ENCODE measurements at regions not wholly inside any gene's neighbourhood (a gene's known extent, or its start where the extent isn't known, plus 50 kb on each side); places are given as distances from the start of the nearest gene placed in this dataset.

DNA sequence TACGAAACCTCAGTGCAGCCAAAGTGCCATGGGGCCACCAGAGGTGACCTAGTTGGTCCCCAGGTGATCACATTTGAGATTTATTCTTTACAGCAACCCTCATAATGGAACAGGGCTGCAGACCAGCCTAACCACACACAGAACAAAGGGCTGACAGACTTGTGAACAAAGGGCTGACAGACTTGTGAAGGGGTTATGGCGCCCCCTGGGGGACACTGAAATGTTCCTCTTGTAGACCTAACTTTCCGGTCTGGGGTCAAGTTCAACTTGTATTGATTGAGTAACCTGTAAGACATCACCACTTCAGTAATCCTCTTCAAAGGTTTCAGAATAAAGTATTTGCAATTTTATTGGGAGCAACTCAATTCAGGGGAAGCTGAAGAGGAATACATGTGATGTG lies 175.9 kb upstream of the RPS6KA3 start:
- peak; percentile 69 for TF ChIP-seq CTCF (IDR thresholded peaks at IDR 0.05)
- Histone ChIP-seq H3K9me3 (no peaks in the 10 kb centered on the region), H3K36me3 (no peaks in the 10 kb centered on the region), H3K4me1 (no peaks in the 10 kb centered on the region), H3K27me3 (no peaks in the 10 kb centered on the region), H3K27ac (no peak overlapping the region), H3K4me3 (no peak overlapping the region), H3K9ac (ENCODE audit: low read depth in 2 of 2, low read length in 2 of 2) (no peak overlapping the region)
- DNase-seq: peak; percentile 88
- intact Hi-C loops (cut with DNase I): loop anchor here (5.0 to 10.0 kb wide), 2 partner anchors 190 to 298 kb away; partner anchors contain the start of gene EIF1AX

GRCh38 chrX:20441123-20441522 lies 174.4 kb upstream of the RPS6KA3 start:
- intact Hi-C loops (cut with DNase I): loop anchor here (5.0 to 10.0 kb wide), 2 partner anchors 189 to 296 kb away; partner anchors contain the start of gene EIF1AX
- Histone ChIP-seq H3K36me3 (no peaks in the 10 kb centered on the region), H3K4me1 (no peaks in the 10 kb centered on the region), H3K9ac (ENCODE audit: low read depth in 2 of 2, low read length in 2 of 2) (no peak overlapping the region), H3K27ac (no peak overlapping the region), H3K4me3 (no peak overlapping the region), H3K9me3 (no peaks in the 10 kb centered on the region), H3K27me3 (no peaks in the 10 kb centered on the region)
- DNase-seq: no peak
- TF ChIP-seq CTCF (IDR thresholded peaks at IDR 0.05): no peak

- DNase-seq: no peak
- H3K4me1 ChIP-seq: no peaks in the 10 kb centered on the region
- no peaks in the 10 kb centered on the region for H3K27me3 ChIP-seq
- H3K27ac ChIP-seq: no peak overlapping the region
- no peaks in the 10 kb centered on the region for H3K9me3 ChIP-seq
- no peaks in the 10 kb centered on the region for H3K36me3 ChIP-seq
- TF ChIP-seq CTCF (IDR thresholded peaks at IDR 0.05): no peak
- H3K4me3 ChIP-seq: no peak overlapping the region
- no peak overlapping the region for H3K9ac ChIP-seq (ENCODE audit: low read depth in 2 of 2, low read length in 2 of 2)
- intact Hi-C loops (cut with DNase I): no loop called here
Observed at GRCh38 chrX:20438871-20439526, 172.3 kb upstream of the RPS6KA3 start.

GRCh38 chrX:20437683-20438082 lies 171.0 kb upstream of the RPS6KA3 start:
- Histone ChIP-seq H3K27ac (peak overlapping the region; percentile 13), H3K9me3 (no peaks in the 10 kb centered on the region), H3K4me3 (no peak overlapping the region), H3K36me3 (no peaks in the 10 kb centered on the region), H3K27me3 (no peaks in the 10 kb centered on the region), H3K9ac (ENCODE audit: low read depth in 2 of 2, low read length in 2 of 2) (no peak overlapping the region), H3K4me1 (no peaks in the 10 kb centered on the region)
- TF ChIP-seq CTCF (IDR thresholded peaks at IDR 0.05): no peak
- intact Hi-C loops (cut with DNase I): no loop called here
- no peak for DNase-seq

DNA sequence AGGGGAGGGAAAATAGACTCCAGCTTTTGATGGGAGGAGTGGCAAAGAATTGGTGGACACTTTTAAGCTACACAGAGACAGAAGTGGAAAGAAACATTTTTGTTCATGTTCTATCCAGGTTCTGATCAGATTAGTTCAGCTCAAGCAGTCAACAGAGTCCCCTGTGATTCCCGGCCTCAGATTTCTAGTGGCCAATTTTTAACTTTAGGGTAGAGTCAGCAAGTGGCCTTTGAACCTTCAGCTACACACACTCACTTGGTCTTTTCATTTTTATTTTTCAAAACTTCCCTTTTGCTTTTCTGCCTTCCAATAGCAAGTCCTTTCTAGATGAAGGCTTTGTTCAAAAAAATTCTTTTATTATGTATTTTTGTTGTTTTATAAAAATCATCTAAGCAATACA lies 169.2 kb upstream of the RPS6KA3 start:
- no peak overlapping the region for H3K27ac ChIP-seq
- H3K4me1 ChIP-seq: no peaks in the 10 kb centered on the region
- H3K9me3 ChIP-seq: no peaks in the 10 kb centered on the region
- H3K9ac ChIP-seq (ENCODE audit: low read depth in 2 of 2, low read length in 2 of 2): no peak overlapping the region
- H3K4me3 ChIP-seq: no peak overlapping the region
- no peak for TF ChIP-seq CTCF (IDR thresholded peaks at IDR 0.05)
- no peak for DNase-seq
- intact Hi-C loops (cut with DNase I): no loop called here
- H3K27me3 ChIP-seq: no peaks in the 10 kb centered on the region
- H3K36me3 ChIP-seq: no peaks in the 10 kb centered on the region

Measured in colonic mucosa (tissue), 4 donors.